ENCODE measurements at regions not wholly inside any gene's neighbourhood (a gene's known extent, or its start where the extent isn't known, plus 50 kb on each side); places are given as distances from the start of the nearest gene placed in this dataset.

DNA sequence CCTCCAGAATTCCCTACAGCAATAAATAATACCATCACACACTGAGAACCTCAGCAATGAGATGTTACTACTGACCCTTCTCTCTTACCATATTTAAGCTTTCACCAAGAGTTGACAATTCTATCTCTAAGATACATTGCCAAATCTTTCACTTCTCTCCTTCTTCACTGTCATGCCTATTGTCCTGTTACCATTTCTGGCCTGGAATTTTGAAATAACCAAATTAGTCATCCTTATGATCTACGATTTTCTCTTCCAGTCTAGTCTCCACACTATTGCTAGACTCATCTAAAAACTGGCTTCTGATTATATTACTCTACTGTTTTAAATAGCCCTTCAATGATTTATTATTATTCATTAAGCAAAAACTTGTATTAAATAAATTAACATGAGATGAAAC, 656.1 kb upstream of the ADGRL4 start:
- no peaks in the 10 kb centered on the region for H3K36me3 ChIP-seq (ENCODE audit: control insufficient read depth, insufficient read depth, low read length)
- no peak for TF ChIP-seq CTCF (IDR thresholded peaks at IDR 0.05; ENCODE audit: insufficient read depth, low read length, poor library complexity, severe bottlenecking)
- DNase-seq (ENCODE audit: extremely low read depth, insufficient read length) = no peak
- no peaks in the 10 kb centered on the region for H3K27me3 ChIP-seq (replicated peaks; ENCODE audit: control insufficient read depth, insufficient read depth, low read length)
- H3K4me3 ChIP-seq (replicated peaks; ENCODE audit: low read depth, low read length) = no peak overlapping the region

GRCh38 chr1:79660129-79660528, 653.6 kb upstream of the ADGRL4 start:
- TF ChIP-seq CTCF (IDR thresholded peaks at IDR 0.05; ENCODE audit: insufficient read depth, low read length, poor library complexity, severe bottlenecking) = no peak
- Histone ChIP-seq H3K27me3 (replicated peaks; ENCODE audit: control insufficient read depth, insufficient read depth, low read length) (no peaks in the 10 kb centered on the region), H3K4me3 (replicated peaks; ENCODE audit: low read depth, low read length) (no peak overlapping the region), H3K36me3 (ENCODE audit: control insufficient read depth, insufficient read depth, low read length) (no peaks in the 10 kb centered on the region)
- DNase-seq (ENCODE audit: extremely low read depth, insufficient read length) = no peak

DNA sequence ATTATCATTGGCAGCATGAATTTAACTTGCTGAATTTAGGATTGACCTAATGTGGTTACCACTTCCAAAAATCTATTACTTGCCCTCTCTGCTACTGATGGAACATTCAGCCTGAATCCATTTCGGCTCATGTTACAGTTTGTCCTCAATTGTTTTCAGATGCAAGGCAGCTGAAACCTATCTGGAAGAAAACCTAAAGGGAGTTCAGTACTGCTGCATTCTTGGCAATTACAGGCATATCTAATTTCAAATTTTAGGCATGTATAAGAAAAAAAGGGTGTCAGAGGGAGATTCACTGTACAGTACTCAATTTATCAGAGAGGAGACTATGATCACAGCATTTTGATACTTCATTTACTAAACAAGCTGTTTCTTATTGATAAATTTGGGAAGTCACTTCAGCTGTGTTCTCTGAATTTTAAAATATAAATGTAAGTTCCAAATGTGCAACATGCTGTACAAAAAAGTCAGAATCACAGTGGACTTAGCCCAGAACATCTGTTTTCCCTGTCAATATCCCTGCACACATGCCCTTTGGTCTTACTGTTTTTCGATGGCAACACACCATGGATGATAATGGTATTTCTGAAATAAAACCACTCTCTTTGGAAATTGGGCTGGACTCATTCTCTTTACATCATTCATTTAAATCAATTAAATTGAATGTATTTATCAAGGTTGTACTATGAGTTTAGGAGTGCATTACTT, 651.6 kb upstream of the ADGRL4 start:
- no peak for DNase-seq (ENCODE audit: extremely low read depth, insufficient read length)
- no peaks in the 10 kb centered on the region for H3K36me3 ChIP-seq (ENCODE audit: control insufficient read depth, insufficient read depth, low read length)
- no peaks in the 10 kb centered on the region for H3K27me3 ChIP-seq (replicated peaks; ENCODE audit: control insufficient read depth, insufficient read depth, low read length)
- no peak overlapping the region for H3K4me3 ChIP-seq (replicated peaks; ENCODE audit: low read depth, low read length)
- no peak for TF ChIP-seq CTCF (IDR thresholded peaks at IDR 0.05; ENCODE audit: insufficient read depth, low read length, poor library complexity, severe bottlenecking)

DNA sequence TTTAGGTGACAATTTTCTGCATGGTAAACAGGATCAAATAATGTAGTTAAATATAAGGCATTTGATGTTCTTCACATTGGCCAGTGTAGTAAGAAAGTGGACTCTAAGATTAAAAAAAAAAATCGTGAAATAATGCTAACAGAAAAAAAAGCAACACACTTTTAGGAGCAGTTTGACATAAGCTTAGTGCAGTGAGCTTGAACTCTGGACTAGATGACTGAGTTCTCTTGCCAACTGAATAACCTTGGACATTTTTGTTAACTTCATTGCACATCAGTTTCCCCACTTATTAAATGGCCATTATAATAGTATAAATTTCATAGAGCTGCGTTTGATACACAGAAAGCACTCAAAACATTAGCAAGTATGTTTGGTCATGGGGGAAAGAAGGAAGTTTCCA, 649.3 kb upstream of the ADGRL4 start:
- Histone ChIP-seq H3K4me3 (replicated peaks; ENCODE audit: low read depth, low read length) (no peak overlapping the region), H3K36me3 (ENCODE audit: control insufficient read depth, insufficient read depth, low read length) (no peaks in the 10 kb centered on the region), H3K27me3 (replicated peaks; ENCODE audit: control insufficient read depth, insufficient read depth, low read length) (no peaks in the 10 kb centered on the region)
- no peak for DNase-seq (ENCODE audit: extremely low read depth, insufficient read length)
- TF ChIP-seq CTCF (IDR thresholded peaks at IDR 0.05; ENCODE audit: insufficient read depth, low read length, poor library complexity, severe bottlenecking) = no peak

GRCh38 chr1:79652426-79652825, 645.9 kb upstream of the ADGRL4 start:
- H3K36me3 ChIP-seq (ENCODE audit: control insufficient read depth, insufficient read depth, low read length) = no peaks in the 10 kb centered on the region
- no peak overlapping the region for H3K4me3 ChIP-seq (replicated peaks; ENCODE audit: low read depth, low read length)
- no peaks in the 10 kb centered on the region for H3K27me3 ChIP-seq (replicated peaks; ENCODE audit: control insufficient read depth, insufficient read depth, low read length)
- no peak for TF ChIP-seq CTCF (IDR thresholded peaks at IDR 0.05; ENCODE audit: insufficient read depth, low read length, poor library complexity, severe bottlenecking)
- no peak for DNase-seq (ENCODE audit: extremely low read depth, insufficient read length)

DNA sequence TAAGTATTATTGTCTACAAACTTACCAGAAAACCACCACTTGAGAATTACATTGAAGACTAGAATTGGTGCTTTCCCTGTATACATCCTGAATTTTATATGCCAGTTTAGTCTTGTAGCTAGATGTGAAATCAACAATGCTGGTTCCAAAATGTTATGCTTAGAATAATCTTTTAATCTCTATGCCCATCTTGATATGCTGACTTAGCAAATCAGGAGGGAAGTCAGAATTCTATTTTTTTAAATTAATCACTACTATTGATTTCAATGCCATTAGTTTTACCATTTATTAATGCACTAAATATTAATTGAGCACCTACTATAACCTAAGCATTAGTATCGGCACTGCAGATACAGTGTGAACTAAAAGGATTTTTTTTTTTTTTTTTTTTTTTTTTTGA, 641.6 kb upstream of the ADGRL4 start:
- no peak for TF ChIP-seq CTCF (IDR thresholded peaks at IDR 0.05; ENCODE audit: insufficient read depth, low read length, poor library complexity, severe bottlenecking)

More for the DNA sequence above, 641.6 kb upstream of the ADGRL4 start:
- Histone ChIP-seq H3K27me3 (replicated peaks; ENCODE audit: control insufficient read depth, insufficient read depth, low read length) (no peaks in the 10 kb centered on the region), H3K36me3 (ENCODE audit: control insufficient read depth, insufficient read depth, low read length) (no peaks in the 10 kb centered on the region), H3K4me3 (replicated peaks; ENCODE audit: low read depth, low read length) (no peak overlapping the region)
- DNase-seq (ENCODE audit: extremely low read depth, insufficient read length) = no peak

Measured in GM06990 (cell line).